Activated CD4-positive, alpha-beta T cell treated with anti-CD3 and anti-CD28 coated beads, Interleukin-2, amount 50 U/mL, for 16 hours (primary cell): ENCODE measurements at regions not wholly inside any gene's neighbourhood (a gene's known extent, or its start where the extent isn't known, plus 50 kb on each side); places are given as distances from the start of the nearest gene placed in this dataset.
A peak's percentile ranks its signal among the peaks of the same experiment; 100 is the strongest.

Source experiments
- DNase-seq: peaks from one replicate; pipeline ENCODE4 v3.0.0-alpha.2; 2020

GRCh38 chr17:65477600-65477999 lies 83.8 kb downstream of the AXIN2 start:
- no peak for DNase-seq

DNA sequence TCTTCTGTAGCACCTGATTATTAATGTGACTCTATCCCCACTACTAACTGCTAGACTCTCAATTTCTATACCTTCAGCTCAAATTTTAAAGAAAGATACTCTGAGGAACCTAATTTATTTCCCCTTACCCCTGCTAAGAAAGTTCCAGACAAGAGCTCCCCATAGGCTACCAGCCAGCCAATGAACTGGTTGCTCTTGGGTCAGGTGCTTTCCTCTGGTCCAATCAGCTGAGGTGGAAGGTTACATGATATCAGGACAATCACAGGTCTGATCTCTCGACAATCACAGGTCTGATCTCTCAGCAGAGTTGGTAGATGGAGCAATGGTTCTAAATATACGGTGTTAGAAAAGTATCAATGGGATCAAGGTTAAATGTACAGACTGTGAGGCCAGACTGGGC lies 86.8 kb downstream of the AXIN2 start:
- no peak for DNase-seq

DNA sequence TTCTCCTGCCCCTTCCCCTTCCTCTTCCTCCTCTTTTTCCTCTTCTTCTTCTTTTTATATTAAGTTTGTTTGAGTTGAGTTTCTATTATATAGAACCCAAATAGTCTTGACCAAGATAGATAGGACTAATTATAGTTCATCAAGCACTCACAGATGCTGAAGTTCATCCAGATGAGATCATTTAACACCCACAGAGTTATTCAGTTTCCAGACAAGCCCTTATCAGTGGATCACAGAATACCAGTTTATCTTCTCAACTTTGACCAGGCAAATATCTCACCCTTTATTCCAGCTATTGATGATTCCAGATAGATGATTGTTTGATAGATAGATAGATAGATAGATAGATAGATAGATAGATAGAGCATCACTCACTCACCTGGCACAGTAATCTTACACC lies 87.5 kb downstream of the AXIN2 start:
- DNase-seq = no peak

- DNase-seq = no peak
Measured at GRCh38 chr17:65473363-65473762, 88.1 kb downstream of the AXIN2 start.

DNA sequence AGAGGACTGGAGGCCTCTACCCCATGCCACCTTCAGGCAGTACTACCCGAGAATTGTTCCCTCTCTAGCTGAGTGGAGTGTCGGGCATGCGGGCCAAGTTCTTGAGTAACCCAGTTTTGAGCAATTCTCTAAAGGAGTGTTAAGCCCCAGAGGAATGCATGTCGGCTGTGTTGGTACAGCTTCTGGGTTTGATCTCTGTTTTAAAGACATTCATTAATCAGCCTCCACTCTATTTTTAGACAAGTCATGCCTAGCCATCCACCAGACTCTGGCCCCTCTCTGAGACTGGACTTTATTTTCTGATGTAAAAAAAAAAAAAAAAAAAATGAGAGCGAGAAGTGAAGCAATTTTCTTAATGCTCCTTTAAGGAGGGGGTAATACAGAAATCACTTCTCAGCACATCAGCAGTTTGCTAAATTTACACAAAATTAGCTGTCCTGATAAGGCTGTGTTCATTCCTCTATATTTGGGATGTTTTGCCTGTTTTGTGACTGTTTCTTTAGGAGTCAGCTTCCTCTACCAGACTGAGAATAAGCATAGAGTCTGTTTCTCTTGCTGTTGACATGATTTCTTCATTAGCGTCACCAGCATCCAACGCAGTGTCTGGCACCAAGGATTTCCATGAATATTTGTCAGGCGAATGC lies 88.7 kb downstream of the AXIN2 start:
- DNase-seq = no peak

- no peak for DNase-seq
Measured at GRCh38 chr17:65470783-65471182, 90.7 kb downstream of the AXIN2 start.

DNA sequence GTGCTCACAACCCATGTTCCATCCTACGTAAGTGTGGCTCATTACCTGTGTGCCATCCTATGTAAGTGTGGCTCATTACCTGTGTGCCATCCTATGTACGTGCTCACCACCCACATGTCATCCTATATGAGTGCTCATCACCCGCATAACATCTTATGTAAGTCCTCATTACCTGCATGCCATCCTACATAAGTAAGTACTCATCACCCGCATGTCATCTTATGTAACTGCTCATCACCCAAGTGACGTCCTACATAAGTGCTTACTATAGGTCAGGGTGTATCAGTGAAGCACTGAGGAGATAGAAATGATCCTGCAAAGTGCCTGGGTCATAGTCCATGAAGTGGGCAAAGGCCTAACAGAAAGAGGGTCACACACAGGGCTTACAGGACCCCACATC lies 93.1 kb downstream of the AXIN2 start:
- DNase-seq = no peak

GRCh38 chr17:65467156-65467555 lies 94.3 kb downstream of the AXIN2 start:
- no peak for DNase-seq

DNA sequence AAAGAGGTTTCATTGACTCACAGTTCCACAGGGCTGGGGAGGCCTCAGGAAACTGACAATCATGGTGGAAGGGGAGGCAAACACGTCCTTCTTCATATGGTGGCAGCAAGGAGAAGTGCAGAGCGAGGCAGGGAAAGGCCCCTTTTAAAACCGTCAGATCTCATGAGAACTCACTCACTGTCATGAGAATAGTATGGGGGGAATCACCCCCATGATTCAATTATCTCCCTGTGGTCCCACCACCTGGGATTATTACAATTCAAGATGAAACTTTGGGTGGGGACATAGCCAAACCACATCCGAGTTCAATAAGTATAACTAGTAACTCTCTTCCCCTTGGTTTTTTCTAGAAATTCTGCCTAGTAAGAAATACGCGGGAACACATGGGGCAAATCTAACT lies 94.9 kb downstream of the AXIN2 start:
- DNase-seq = no peak

- no peak for DNase-seq
Measured at GRCh38 chr17:65463242-65463641, 98.2 kb downstream of the AXIN2 start.

- DNase-seq = no peak
Measured at GRCh38 chr17:65459677-65460347, 101.6 kb downstream of the AXIN2 start.

DNA sequence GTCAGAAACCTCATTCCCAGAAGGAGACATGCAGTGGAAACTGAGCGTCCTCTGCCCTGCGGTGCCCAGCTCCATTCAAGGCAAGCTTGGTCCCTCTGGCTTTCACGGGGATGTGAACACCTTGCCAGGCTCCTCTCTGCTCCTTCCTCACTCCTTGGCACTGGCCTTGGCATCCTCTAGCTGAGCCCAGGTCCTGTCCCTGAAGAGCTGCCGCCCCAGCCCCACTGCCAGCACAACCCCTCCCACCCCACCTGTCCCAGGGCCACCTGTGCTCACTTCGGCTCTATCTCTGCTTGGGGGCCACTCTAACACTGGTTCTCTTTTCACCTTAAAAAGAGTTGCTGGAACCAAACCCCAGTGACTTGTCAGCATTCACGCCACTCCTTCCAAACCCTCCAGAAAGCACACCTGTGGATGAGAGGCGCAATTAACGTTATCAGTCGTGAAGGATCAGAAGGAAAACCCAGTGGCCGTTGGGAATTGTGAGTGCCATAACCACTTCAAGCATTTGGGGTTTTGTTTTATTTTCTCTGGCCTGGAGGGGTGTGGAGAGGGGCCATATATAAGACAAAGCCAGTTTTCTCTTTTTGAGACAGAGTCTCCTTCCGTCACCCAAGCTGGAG lies 103.7 kb downstream of the AXIN2 start:
- DNase-seq = no peak

GRCh38 chr17:65457183-65457582 lies 104.3 kb downstream of the AXIN2 start:
- no peak for DNase-seq

GRCh38 chr17:65456368-65457151 lies 104.9 kb downstream of the AXIN2 start:
- no peak for DNase-seq

- DNase-seq = peak; percentile 6
Measured at GRCh38 chr17:65455972-65456343, 105.5 kb downstream of the AXIN2 start.

DNA sequence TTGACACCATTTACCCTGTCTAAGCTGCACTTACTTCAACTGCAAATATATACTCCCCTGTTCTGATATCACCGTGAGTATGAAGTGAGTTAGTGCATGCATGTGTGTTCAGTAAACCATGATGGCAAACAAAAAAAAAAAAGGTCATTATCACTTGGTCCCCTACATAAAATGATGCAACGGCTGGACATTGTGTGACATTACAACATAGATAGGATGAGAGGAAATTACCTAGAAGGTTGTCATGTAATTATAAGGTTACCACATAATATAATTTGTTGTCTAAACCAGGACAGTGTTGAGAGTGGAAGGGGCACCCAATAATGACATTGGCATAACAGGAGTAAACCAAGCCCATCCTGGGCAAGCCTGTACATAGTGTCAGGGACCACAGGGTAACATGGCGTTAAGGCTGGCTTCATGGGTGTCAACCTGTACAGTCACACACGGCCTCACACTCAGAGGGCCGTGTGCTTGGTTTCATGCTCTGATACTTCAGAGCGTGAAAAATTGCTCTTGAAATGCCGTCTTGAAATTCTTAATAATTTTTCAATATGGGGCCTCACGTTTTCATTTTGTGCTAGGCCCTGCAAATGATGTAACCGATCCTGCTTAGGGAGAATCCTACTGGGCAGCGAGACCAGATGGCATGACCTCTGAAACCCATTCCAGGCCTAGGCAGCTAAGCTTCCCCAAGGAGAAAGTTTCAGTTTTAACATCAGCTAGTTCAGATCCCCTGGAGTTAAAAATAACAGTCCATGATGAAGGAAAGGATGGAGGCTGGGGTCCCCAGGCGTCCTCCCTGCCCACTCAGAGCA lies 106.1 kb downstream of the AXIN2 start:
- no peak for DNase-seq

DNA sequence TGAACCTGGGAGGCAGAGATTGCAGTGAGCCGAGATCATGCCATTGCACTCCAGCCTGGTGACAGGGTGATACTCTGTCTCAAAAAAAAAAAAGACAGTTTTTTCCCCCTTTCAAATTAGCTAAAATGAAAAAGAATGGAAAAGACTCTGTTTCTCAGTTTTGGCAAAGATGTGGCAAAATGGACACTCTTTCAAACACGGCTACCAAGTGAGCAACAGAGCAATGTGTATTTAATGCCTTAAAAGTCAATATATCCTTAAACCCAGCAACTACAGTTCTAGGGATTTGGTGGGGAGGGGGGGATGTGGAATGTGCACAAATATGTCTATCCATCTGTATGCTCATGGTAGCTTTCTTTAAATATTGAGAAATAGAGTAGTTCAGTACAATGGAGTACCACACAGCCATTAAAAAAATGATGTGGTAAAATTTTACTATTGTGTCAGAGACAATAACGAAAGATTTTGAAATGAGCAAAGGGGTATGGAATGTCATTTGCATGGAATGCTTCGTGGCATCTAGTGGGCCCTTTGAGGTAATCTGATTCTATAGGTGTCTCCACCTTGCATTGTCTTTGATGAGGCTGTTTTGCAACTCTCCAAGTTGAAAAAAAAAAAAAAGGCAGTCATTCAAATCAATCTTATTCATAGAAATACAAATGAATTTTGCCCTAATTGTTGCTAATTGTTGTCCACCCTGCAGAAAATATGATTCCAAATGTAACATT lies 108.1 kb downstream of the AXIN2 start:
- no peak for DNase-seq

DNA sequence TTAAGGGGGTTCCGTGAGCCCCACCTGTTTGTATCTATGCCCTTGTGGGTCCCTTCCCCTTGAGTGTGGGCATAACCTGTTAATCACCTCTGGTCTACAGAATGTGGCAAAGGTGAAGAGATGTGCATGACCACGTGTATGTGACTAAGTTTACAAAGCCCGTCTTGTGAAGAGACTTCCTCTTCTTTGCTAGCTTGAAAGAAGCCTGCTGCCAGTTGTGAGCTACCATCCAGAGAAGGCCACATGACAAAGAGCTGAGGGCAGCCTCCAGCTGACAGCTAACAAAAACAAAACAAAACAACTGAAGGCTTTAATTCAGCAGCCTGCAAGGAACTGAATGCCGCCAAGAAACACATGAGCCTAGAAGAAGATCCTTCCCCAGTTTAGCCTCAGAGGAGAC lies 112.0 kb downstream of the AXIN2 start:
- no peak for DNase-seq

- no peak for DNase-seq
Measured at GRCh38 chr17:65447823-65448222, 113.6 kb downstream of the AXIN2 start.

GRCh38 chr17:65446838-65447526 lies 114.5 kb downstream of the AXIN2 start:
- no peak for DNase-seq

GRCh38 chr17:65446043-65446442 lies 115.4 kb downstream of the AXIN2 start:
- DNase-seq = no peak

DNA sequence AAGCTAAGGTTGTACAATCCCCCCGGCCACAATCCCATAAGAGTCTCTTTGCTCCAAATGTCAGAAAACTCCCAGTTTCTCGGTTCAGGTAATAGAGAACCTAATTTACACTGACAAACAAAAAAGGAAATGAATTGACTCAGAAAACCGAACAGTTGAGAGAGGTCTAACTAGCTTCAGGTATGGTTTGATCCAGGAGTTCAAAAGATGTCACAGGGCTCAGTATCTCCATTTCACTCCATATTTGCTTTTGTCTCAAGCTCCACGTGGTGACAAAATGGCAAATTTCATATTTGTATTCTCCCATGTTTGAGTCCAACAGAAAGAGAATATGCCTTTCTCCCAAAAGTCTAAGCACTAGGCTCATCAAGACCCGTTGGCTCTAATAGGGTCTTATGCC lies 117.4 kb downstream of the AXIN2 start:
- no peak for DNase-seq
